A549 (cell line): ENCODE measurements at regions not wholly inside any gene's neighbourhood (a gene's known extent, or its start where the extent isn't known, plus 50 kb on each side); places are given as distances from the start of the nearest gene placed in this dataset.

ENCODE experiments used
- CEBPB ChIP-seq, 2 experiments: fragments of >200 bp in 1 of 2; sonication (Bioruptor Twin) in 1 of 2; formaldehyde crosslinking in 1 of 2; IDR thresholded peaks; 2 replicates each; pipeline ENCODE4 v1.6.1; 2012 to 2016
- CTCF ChIP-seq: fragments of >200 bp; sonication (Bioruptor Twin); formaldehyde crosslinking; IDR thresholded peaks from 3 replicates; pipeline ENCODE4 v1.5.1; 2016
- ESRRA ChIP-seq: fragments of 150-350 bp; IDR thresholded peaks from 2 replicates; pipeline ENCODE4 v1.6.1; 2014; ENCODE audit warnings: mild to moderate bottlenecking, low read length, borderline replicate concordance
- HOXA7 ChIP-seq: fragments of 250-450 bp; sonication (Bioruptor Pico); IDR thresholded peaks from 2 replicates; pipeline ENCODE4 v1.5.0; 2020; ENCODE audit warnings: mild to moderate bottlenecking, moderate library complexity
- MAFK ChIP-seq: fragments of 450-650 bp; IDR thresholded peaks from 2 replicates; pipeline ENCODE4 v1.6.1; 2014; ENCODE audit not compliant: partially characterized antibody
- POLR2A ChIP-seq: IDR thresholded peaks from 2 replicates; pipeline ENCODE4 v1.6.1; 2012; ENCODE audit warnings: mild to moderate bottlenecking, low read length
- REST ChIP-seq: fragments of 200-600 bp; sonication (generic); IDR thresholded peaks from 2 replicates; pipeline ENCODE4 v1.6.1; 2016; ENCODE audit warnings: antibody characterized with exemption, mild to moderate bottlenecking, moderate library complexity
- TP53 ChIP-seq: fragments of 250-450 bp; sonication (Bioruptor Pico); IDR thresholded peaks from 2 replicates; pipeline ENCODE4 v1.5.0; 2021; ENCODE audit warnings: mild to moderate bottlenecking, moderate library complexity
- ZC3H11A ChIP-seq: fragments of 450-650 bp; IDR thresholded peaks from 2 replicates; pipeline ENCODE4 v1.6.1; 2014; ENCODE audit warnings: antibody characterized with exemption, mild to moderate bottlenecking
- TF ChIP-seq, protein P1 (sequence below): fragments of 150-350 bp; IDR thresholded peaks from 2 replicates; pipeline ENCODE4 v1.6.1; 2014; ENCODE audit warnings: low read depth, mild to moderate bottlenecking, low read length

GRCh38 chr18:39693359-39693758, 2127.8 kb upstream of the CELF4 start:
- no peak for TF ChIP-seq ESRRA
- no peak for TF ChIP-seq CEBPB (IDR thresholded peaks at IDR 0.05)
- TF ChIP-seq CTCF = no peak
- TF ChIP-seq HOXA7 (CRISPR knock-in tag) = no peak
- no peak for TF ChIP-seq TP53 (CRISPR knock-in tag)
- no peak for TF ChIP-seq MAFK
- TF ChIP-seq, protein P1, sequence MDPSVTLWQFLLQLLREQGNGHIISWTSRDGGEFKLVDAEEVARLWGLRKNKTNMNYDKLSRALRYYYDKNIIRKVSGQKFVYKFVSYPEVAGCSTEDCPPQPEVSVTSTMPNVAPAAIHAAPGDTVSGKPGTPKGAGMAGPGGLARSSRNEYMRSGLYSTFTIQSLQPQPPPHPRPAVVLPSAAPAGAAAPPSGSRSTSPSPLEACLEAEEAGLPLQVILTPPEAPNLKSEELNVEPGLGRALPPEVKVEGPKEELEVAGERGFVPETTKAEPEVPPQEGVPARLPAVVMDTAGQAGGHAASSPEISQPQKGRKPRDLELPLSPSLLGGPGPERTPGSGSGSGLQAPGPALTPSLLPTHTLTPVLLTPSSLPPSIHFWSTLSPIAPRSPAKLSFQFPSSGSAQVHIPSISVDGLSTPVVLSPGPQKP = no peak
- TF ChIP-seq REST = no peak
- TF ChIP-seq POLR2A = no peak
- no peak for TF ChIP-seq ZC3H11A
